H9 (cell line): ENCODE measurements at regions not wholly inside any gene's neighbourhood (a gene's known extent, or its start where the extent isn't known, plus 50 kb on each side); places are given as distances from the start of the nearest gene placed in this dataset.

Experiments used
- DNase-seq: peaks from one replicate; pipeline ENCODE4 v3.0.0-alpha.2; 2017
- H2AFZ ChIP-seq: one replicate; pipeline ENCODE4 v1.6.1; 2013; ENCODE audit warnings: mild to moderate bottlenecking, low read length, control low read depth, moderate library complexity
- H2AK5ac ChIP-seq: 2 replicates; pipeline ENCODE4 v1.6.1; 2013; ENCODE audit warnings: low read length, control low read depth, mixed read lengths; ENCODE audit not compliant: insufficient read length
- H2BK120ac ChIP-seq: one replicate; pipeline ENCODE4 v1.6.1; 2013; ENCODE audit warnings: low read depth, mild to moderate bottlenecking, low read length, control low read depth, inconsistent platforms; ENCODE audit not compliant: poor library complexity, severe bottlenecking
- H2BK12ac ChIP-seq: 2 replicates; pipeline ENCODE4 v1.6.1; 2013; ENCODE audit warnings: low read length, control low read depth, mixed read lengths, low read depth; ENCODE audit not compliant: insufficient read length
- H2BK15ac ChIP-seq: 2 replicates; pipeline ENCODE4 v1.6.1; 2013; ENCODE audit warnings: low read depth, low read length, control low read depth
- H2BK20ac ChIP-seq: one replicate; pipeline ENCODE4 v1.6.1; 2013; ENCODE audit warnings: low read depth, mild to moderate bottlenecking, low read length, control low read depth, inconsistent platforms; ENCODE audit not compliant: poor library complexity, severe bottlenecking
- H2BK5ac ChIP-seq: 2 replicates; pipeline ENCODE4 v1.6.1; 2013; ENCODE audit warnings: low read length, control low read depth, mixed read lengths; ENCODE audit not compliant: insufficient read length
- H3K14ac ChIP-seq: 2 replicates; pipeline ENCODE4 v1.6.1; 2013; ENCODE audit warnings: low read length, control low read depth; ENCODE audit not compliant: insufficient read depth
- H3K18ac ChIP-seq: 2 replicates; pipeline ENCODE4 v1.6.1; 2013; ENCODE audit warnings: low read depth, mild to moderate bottlenecking, mixed read lengths, low read length, control low read depth; ENCODE audit not compliant: insufficient read length
- H3K23ac ChIP-seq: 2 replicates; pipeline ENCODE4 v1.6.1; 2013; ENCODE audit warnings: low read length, control low read depth, mixed read lengths, low read depth; ENCODE audit not compliant: insufficient read length
- H3K23me2 ChIP-seq: 2 replicates; pipeline ENCODE4 v1.6.1; 2013; ENCODE audit warnings: low read depth, mild to moderate bottlenecking, mixed read lengths, low read length, control low read depth; ENCODE audit not compliant: insufficient read length, poor library complexity, severe bottlenecking
- H3K27ac ChIP-seq: 2 replicates; pipeline ENCODE4 v1.5.1; 2013; ENCODE audit warnings: low read length, control low read depth, mixed read lengths, low read depth; ENCODE audit not compliant: insufficient read length
- H3K27me3 ChIP-seq: 2 replicates; pipeline ENCODE4 v1.6.1; 2013; ENCODE audit warnings: low read length, control low read depth, inconsistent platforms; ENCODE audit not compliant: insufficient read depth
- H3K4ac ChIP-seq: 2 replicates; pipeline ENCODE4 v1.6.1; 2013; ENCODE audit warnings: low read depth, mild to moderate bottlenecking, control low read depth, inconsistent platforms, low read length, moderate library complexity
- H3K4me1 ChIP-seq: 2 replicates; pipeline ENCODE4 v1.6.1; 2013; ENCODE audit warnings: low read length, control low read depth, inconsistent platforms; ENCODE audit not compliant: insufficient read depth
- H3K4me2 ChIP-seq: 2 replicates; pipeline ENCODE4 v1.6.1; 2013; ENCODE audit warnings: low read length, control low read depth, mixed read lengths; ENCODE audit not compliant: insufficient read length, insufficient read depth
- H3K56ac ChIP-seq: 2 replicates; pipeline ENCODE4 v1.6.1; 2013; ENCODE audit warnings: low read depth, mild to moderate bottlenecking, mixed read lengths, low read length, control low read depth; ENCODE audit not compliant: insufficient read length
- H3K79me1 ChIP-seq: 2 replicates; pipeline ENCODE4 v1.6.1; 2013; ENCODE audit warnings: low read depth, mild to moderate bottlenecking, moderate library complexity, low read length, control low read depth, inconsistent platforms; ENCODE audit not compliant: insufficient read depth, poor library complexity, severe bottlenecking
- H3K79me2 ChIP-seq: 2 replicates; pipeline ENCODE4 v1.6.1; 2013; ENCODE audit warnings: low read length, control low read depth, inconsistent platforms; ENCODE audit not compliant: insufficient read depth
- H3K9ac ChIP-seq: 2 replicates; pipeline ENCODE4 v1.6.1; 2013; ENCODE audit warnings: low read length, control low read depth, mixed read lengths; ENCODE audit not compliant: insufficient read length; ENCODE audit errors: extremely low read depth
- H3K9me3 ChIP-seq: one replicate; pipeline ENCODE4 v1.6.1; 2013; ENCODE audit warnings: low read depth, low read length, inconsistent platforms; ENCODE audit not compliant: control insufficient read depth
- H3T11ph ChIP-seq: one replicate; pipeline ENCODE4 v1.6.1; 2013; ENCODE audit warnings: mild to moderate bottlenecking, low read length, control low read depth, inconsistent platforms
- H4K20me1 ChIP-seq: one replicate; pipeline ENCODE4 v1.6.1; 2013; ENCODE audit not compliant: control insufficient read depth, insufficient read length, insufficient read depth
- H4K5ac ChIP-seq: 2 replicates; pipeline ENCODE4 v1.6.1; 2013; ENCODE audit warnings: low read depth, mild to moderate bottlenecking, mixed read lengths, low read length, control low read depth; ENCODE audit not compliant: insufficient read length
- H4K8ac ChIP-seq: replicated peaks from 2 replicates; pipeline ENCODE4 v1.6.1; 2013; ENCODE audit warnings: low read length, control low read depth, mixed read lengths, low read depth; ENCODE audit not compliant: insufficient read length
- H4K91ac ChIP-seq: 2 replicates; pipeline ENCODE4 v1.6.1; 2013; ENCODE audit warnings: low read depth, mild to moderate bottlenecking, moderate library complexity, mixed read lengths, low read length, control low read depth; ENCODE audit not compliant: insufficient read length
- H3K27ac Mint-ChIP-seq, 3 experiments: 2 replicates in 2 of 3; 3 replicates in 1 of 3; pipeline ENCODE4 v1.8.0; 2020 to 2021; ENCODE audit warnings: mixed read lengths in 3 of 3, mild to moderate bottlenecking in 1 of 3, moderate library complexity in 1 of 3
- H3K27me3 Mint-ChIP-seq: 2 replicates; pipeline ENCODE4 v1.8.0; 2021; ENCODE audit warnings: low read depth, mild to moderate bottlenecking, moderate library complexity, mixed read lengths
- H3K36me3 Mint-ChIP-seq, 3 experiments: 2 replicates in 2 of 3; 3 replicates in 1 of 3; pipeline ENCODE4 v1.8.0; 2020 to 2021; ENCODE audit warnings: low read depth in 3 of 3, mixed read lengths in 3 of 3; ENCODE audit not compliant: insufficient read depth in 1 of 3
- H3K4me1 Mint-ChIP-seq, 2 experiments: 2 replicates each; pipeline ENCODE4 v1.8.0; 2020; ENCODE audit warnings: mixed read lengths in 2 of 2
- H3K4me3 Mint-ChIP-seq, 2 experiments: 2 replicates in 1 of 2; 3 replicates in 1 of 2; pipeline ENCODE4 v1.8.0; 2020 to 2021; ENCODE audit warnings: mild to moderate bottlenecking in 2 of 2, mixed read lengths in 2 of 2, moderate library complexity in 1 of 2
- H3K9me3 Mint-ChIP-seq, 2 experiments: 2 replicates in 1 of 2; 3 replicates in 1 of 2; pipeline ENCODE4 v1.8.0; 2020; ENCODE audit warnings: mild to moderate bottlenecking in 2 of 2, mixed read lengths in 2 of 2, moderate library complexity in 1 of 2
- WGBS: extraction: QIAGEN DNeasy Blood & Tissue Kit; methylation state at CpG from one replicate; pipeline ENCODE4 v1.1.7; 2013; ENCODE audit warnings: missing lambda C conversion rate, low lambda C conversion rate, mixed read lengths; ENCODE audit not compliant: insufficient read length; ENCODE audit errors: extremely low coverage; 5-methylcytosine and 5-hydroxymethylcytosine counted together
- TF ChIP-seq, protein P1 (sequence below): fragments of 200-600 bp; sonication (generic); conservative IDR thresholded peaks from 3 replicates; pipeline ENCODE4 v1.8.0; 2021; ENCODE audit warnings: antibody characterized with exemption, mild to moderate bottlenecking

DNA sequence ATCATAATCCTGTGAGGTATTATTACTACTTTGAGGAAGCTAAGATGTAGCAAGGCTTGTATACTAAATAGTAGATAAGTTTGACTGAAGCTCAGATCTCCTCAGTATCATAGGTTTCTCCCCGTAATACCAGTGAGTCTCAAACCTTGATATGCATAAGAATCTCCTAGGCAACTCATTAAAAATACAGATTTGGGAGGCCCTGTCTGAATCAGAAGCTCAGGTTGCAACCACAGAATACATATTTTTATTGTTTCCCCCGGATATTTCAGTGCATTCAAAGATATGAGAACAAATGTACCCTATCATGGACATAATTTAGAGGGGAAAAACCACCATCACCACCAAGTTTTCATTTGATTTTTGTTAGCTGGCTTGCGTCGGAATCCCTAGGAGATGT lies 242.1 kb upstream of the C2CD4B start:
- Histone ChIP-seq H2BK15ac (no peak overlapping the region), H3T11ph (no peak overlapping the region), H3K27me3 (no peaks in the 10 kb centered on the region), H2BK12ac (no peak overlapping the region), H3K4ac (no peak overlapping the region), H4K91ac (no peak overlapping the region), H2BK120ac (no peak overlapping the region), H3K27ac (no peak overlapping the region), H2BK20ac (no peak overlapping the region), H3K23me2 (no peaks in the 10 kb centered on the region), H4K5ac (no peak overlapping the region), H4K20me1 (no peaks in the 10 kb centered on the region), H3K18ac (no peak overlapping the region), H2BK5ac (no peak overlapping the region), H3K14ac (no peak overlapping the region), H3K23ac (no peak overlapping the region), H4K8ac (no peak overlapping the region), H3K79me1 (peaks cover 11% of the 10 kb centered on the region), H2AK5ac (no peak overlapping the region), H3K56ac (no peak overlapping the region), H3K4me1 (no peaks in the 10 kb centered on the region; the same call in 1 of the 2 replicates), H3K4me2 (no peak overlapping the region), H3K79me2 (no peaks in the 10 kb centered on the region), H2AFZ (no peak overlapping the region), H3K9ac (no peak overlapping the region), H3K9me3 (no peaks in the 10 kb centered on the region)
- no peak for DNase-seq
- no peaks in the 10 kb centered on the region; a peak in 1 of 5 replicates for H3K9me3 Mint-ChIP-seq
- peak overlapping the region in 1 of 3 experiments; percentile 27; a peak in 1 of 7 replicates for H3K27ac Mint-ChIP-seq
- no peak overlapping the region for H3K4me3 Mint-ChIP-seq
- H3K4me1 Mint-ChIP-seq, result peaks cover 11 to 13% of the 10 kb centered on the region in 2 experiments
- H3K36me3 Mint-ChIP-seq, result no peaks in the 10 kb centered on the region
- no CpG with 5 or more reads among the region's 4 CpGs for WGBS
- TF ChIP-seq, protein P1, sequence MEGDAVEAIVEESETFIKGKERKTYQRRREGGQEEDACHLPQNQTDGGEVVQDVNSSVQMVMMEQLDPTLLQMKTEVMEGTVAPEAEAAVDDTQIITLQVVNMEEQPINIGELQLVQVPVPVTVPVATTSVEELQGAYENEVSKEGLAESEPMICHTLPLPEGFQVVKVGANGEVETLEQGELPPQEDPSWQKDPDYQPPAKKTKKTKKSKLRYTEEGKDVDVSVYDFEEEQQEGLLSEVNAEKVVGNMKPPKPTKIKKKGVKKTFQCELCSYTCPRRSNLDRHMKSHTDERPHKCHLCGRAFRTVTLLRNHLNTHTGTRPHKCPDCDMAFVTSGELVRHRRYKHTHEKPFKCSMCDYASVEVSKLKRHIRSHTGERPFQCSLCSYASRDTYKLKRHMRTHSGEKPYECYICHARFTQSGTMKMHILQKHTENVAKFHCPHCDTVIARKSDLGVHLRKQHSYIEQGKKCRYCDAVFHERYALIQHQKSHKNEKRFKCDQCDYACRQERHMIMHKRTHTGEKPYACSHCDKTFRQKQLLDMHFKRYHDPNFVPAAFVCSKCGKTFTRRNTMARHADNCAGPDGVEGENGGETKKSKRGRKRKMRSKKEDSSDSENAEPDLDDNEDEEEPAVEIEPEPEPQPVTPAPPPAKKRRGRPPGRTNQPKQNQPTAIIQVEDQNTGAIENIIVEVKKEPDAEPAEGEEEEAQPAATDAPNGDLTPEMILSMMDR, result no peak
- H3K27me3 Mint-ChIP-seq, result no peaks in the 10 kb centered on the region
